ENCODE measurements at regions not wholly inside any gene's neighbourhood (a gene's known extent, or its start where the extent isn't known, plus 50 kb on each side); places are given as distances from the start of the nearest gene placed in this dataset.
"Not testable (repeated sequence)": the region's sequence is repeated elsewhere in the genome, so short reads cannot be mapped to it uniquely, and the experiment has no call there.

DNA sequence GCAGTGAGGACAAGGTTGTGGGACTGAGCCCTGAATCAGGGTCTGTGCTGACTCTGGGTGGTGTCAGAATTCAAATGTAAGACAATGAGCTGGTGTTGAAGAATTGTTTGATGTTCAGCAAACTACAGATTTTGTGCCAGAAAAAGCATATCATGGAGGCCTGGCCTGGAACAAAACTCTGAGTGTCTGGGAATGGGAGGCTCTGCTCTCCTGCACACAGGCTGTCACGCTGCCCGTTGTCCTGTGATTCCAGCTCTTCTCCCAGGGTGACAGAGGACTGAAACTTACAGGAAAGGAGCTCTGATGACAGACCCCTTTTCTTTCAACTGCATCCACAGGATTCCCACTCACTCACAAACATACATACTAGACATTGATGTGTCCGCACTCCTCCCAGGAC is 120.1 kb downstream of the ZNF486 start:
- DNase-seq: no peak

DNA sequence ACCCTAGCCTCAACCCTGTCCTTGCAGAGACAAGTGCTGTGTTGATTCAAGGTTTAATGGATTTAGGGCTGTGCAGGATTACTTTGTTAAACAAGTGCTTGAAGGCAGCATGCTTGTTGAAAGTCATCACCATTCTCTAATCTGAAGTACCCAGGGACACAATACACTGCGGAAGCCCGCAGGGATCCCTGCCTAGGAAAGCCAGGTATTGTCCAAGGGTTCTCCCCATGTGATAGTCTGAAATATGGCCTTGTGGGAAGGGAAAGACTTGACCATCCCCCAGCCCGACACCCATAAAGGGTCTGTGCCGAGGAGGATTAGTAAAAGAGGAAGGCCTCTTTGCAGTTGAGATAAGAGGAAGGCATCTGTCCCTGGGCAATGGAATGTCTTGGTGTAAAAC is 118.9 kb downstream of the ZNF486 start:
- DNase-seq: not testable (repeated sequence)

DNA sequence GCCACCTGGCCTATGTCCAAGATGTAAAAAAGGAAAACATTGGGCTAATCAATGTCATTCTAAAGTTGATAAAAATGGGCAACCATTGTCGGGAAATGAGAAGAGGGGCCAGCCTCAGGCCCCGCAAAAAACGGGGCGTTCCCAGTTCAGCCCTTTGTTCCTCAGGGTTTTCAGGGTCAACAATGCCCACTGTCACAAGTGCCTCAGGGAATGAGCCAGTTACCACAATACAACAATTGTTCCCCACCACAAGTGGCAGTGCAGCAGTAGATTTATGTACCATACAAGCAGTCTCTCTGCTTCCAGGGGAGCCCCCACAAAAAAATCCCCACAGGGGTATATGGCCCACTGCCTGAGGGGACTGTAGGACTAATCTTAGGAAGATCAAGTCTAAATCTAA is 112.5 kb downstream of the ZNF486 start:
- DNase-seq: no peak

GRCh38 chr19:20278342-20278741 is 111.3 kb downstream of the ZNF486 start:
- no peak for DNase-seq

GRCh38 chr19:20276732-20277082 is 109.7 kb downstream of the ZNF486 start:
- DNase-seq: not testable (repeated sequence)

GRCh38 chr19:20276011-20276731 is 109.2 kb downstream of the ZNF486 start:
- no peak for DNase-seq

DNA sequence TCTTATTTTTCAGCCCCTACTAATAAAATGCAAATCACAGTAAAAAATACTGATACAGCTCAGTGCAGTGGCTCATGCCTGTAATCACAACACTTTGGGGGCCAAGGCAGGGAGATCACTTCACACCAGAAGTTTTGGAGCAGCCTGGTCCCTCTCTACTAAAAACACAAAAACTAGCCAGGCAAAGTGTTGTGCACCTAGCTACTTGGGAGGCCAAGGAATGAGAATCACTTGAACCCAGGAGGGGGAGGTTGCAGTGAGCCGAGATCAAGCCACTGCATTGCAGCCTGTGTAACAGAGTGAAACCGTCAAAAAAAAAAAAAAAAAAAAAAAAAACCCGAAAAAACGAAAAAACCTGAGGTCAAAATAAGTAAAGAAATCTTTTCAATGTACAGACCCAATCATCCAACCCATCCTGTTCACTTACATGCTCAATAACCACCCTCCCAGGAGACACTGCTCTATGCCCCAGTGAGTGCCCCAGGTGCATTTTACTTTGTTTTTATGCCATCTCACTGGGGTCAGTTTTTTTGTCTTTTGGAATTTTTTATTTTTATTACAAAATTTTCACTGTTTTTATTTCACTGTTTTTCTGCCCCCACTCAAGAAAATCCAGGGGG is 107.0 kb downstream of the ZNF486 start:
- DNase-seq: no peak

DNA sequence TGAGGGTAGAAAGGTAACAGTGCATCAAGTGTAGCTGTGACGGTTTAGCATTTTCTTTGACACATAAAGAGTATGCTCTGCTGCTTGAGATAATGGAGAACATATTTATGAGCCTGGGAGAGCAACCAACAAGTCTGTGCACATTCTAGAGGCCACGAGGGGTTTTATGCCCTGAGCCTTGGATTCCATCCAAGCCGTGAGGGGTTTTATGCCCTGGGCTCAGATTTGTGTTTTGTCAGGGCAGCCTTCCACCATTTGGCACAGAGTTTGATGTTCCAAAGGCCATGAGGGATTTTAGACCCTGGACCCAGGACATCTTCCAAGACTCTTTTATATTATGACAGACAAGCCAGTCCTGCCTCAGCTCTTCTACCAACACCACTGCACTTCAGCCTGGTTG is 106.4 kb downstream of the ZNF486 start:
- DNase-seq: no peak

- DNase-seq: not testable (repeated sequence)
Measured at GRCh38 chr19:20272627-20273010, 105.6 kb downstream of the ZNF486 start.

GRCh38 chr19:20271927-20272626 is 105.1 kb downstream of the ZNF486 start:
- DNase-seq: not testable (repeated sequence)

DNA sequence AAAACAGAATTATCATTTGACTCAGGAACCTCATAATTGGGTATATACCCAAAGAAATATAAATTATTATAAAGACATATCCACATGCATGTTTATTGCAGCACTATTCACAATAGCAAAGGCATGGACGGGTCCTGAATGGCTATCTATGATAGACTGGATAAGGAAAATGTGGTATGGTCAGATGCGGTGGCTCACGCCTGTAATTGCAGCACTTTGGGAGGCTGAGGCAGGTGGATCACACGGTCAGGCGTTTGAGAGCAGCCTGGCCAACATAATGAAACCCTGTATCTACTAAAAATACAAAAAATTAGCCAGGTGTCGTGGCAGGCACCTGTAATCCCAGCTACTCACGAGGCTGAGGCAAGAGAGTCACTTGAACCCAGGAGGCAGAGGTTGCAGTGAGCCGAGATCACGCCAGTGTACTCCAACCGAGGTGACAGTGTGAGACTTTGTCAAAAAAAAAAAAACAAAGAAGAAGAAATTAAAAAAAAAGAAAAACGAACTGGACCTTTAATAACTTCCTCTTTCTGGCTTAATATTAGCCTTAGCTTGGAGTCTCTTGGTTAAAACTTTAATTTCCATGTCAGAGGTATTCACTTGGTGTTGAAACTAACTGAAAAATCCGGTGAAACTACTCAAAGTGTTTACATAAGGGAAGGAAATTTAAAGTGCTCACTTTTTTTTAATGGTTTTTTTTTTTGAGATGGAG is 104.4 kb downstream of the ZNF486 start:
- DNase-seq: no peak

GRCh38 chr19:20269461-20269860 is 102.4 kb downstream of the ZNF486 start:
- no peak for DNase-seq

- DNase-seq: not testable (repeated sequence)
Measured at GRCh38 chr19:20261513-20261912, 94.5 kb downstream of the ZNF486 start.

GRCh38 chr19:20260738-20261137 is 93.7 kb downstream of the ZNF486 start:
- not testable (repeated sequence) for DNase-seq

DNA sequence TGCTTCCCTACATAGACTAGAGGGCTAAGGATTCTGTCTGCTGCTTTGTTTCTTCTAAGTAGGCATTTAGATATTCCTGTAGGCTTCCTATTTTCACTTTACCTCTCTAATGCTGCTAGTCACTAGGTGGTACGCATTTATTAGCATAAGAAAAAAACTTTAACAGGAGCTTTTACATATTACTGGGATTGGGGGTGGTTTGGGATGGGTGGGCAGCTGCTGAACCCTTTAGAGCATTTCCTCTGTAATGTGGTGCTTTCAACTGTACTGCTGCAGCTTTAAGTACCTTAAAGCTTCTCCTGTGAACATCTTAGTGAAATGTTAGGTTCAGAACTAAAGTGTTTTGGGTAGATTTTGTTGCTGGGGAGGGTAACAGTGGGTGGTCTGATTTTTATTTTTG is 92.6 kb downstream of the ZNF486 start:
- no peak for DNase-seq

- DNase-seq: no peak
Measured at GRCh38 chr19:20256606-20257005, 89.6 kb downstream of the ZNF486 start.

DNA sequence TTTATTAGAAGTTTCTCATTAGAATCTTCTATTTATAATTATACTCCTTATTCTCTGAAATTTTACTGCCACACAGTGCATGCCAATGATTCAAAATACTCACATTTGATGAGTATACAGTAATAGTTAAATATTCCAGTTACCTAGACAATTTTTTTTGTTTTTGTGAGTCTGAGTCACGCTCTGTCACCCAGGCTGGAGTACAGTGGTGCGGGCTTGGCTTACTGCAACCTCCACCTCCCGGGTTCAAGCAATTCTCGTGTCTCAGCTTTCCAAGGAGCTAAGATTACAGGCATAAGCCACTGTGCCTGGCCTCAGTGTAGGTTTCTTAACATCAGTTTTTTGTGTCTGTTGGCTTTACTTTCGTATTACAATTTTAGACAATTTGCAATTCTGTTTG is 87.1 kb downstream of the ZNF486 start:
- DNase-seq: no peak

GRCh38 chr19:20252613-20253012 is 85.6 kb downstream of the ZNF486 start:
- no peak for DNase-seq

DNA sequence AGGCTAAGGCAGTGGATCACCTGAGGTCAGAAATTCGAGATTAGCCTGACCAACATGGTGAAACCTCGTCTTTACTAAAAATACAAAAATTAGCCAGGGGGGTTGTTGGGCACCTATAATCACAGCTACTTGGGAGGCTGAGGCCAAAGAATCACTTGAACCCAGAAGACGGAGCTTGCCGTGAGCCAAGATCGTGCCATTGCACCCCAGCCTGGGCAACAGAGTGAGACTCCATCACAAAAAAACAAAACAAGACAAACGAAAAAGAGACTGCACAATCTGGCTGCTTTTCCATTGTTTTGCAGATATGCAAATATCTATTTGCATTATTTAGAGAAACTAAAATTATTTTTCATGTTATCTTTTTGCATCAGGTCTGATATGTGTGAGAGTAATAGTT is 83.6 kb downstream of the ZNF486 start:
- DNase-seq: no peak

- DNase-seq: no peak
Measured at GRCh38 chr19:20250121-20250520, 83.1 kb downstream of the ZNF486 start.
